GM23338 (cell line): ENCODE measurements at regions not wholly inside any gene's neighbourhood (a gene's known extent, or its start where the extent isn't known, plus 50 kb on each side); places are given as distances from the start of the nearest gene placed in this dataset.

Source experiments
- ATAC-seq: fragments of 200-7000 bp; cut with Tn5 transposase; 3 replicates; pipeline ENCODE4 v1.9.1; 2020
- DNase-seq: peaks from one replicate; pipeline ENCODE4 v3.0.0-alpha.2; 2015; ENCODE audit warnings: low spot score
- H2AFZ ChIP-seq: fragments of 200-600 bp; sonication (generic); 2 replicates; pipeline ENCODE4 v1.8.0; 2016; ENCODE audit warnings: antibody characterized with exemption, mild to moderate bottlenecking, moderate library complexity
- H3F3A ChIP-seq: fragments of 200-600 bp; sonication (generic); replicated peaks from 2 replicates; pipeline ENCODE4 v1.8.0; 2017; ENCODE audit warnings: antibody characterized with exemption, mixed run types, low read depth
- H3K27ac ChIP-seq: fragments of 200-600 bp; sonication (generic); 2 replicates; pipeline ENCODE4 v1.6.1; 2016; ENCODE audit warnings: low read depth
- H3K27me3 ChIP-seq: fragments of 200-600 bp; sonication (generic); 2 replicates; pipeline ENCODE4 v1.8.0; 2016; ENCODE audit warnings: mild to moderate bottlenecking, mixed run types, moderate library complexity; ENCODE audit not compliant: insufficient read depth
- H3K36me3 ChIP-seq: fragments of 200-600 bp; sonication (generic); 2 replicates; pipeline ENCODE4 v1.8.0; 2016; ENCODE audit warnings: mild to moderate bottlenecking; ENCODE audit not compliant: insufficient read depth
- H3K4me1 ChIP-seq: fragments of 200-600 bp; sonication (generic); 2 replicates; pipeline ENCODE4 v1.8.0; 2016; ENCODE audit warnings: mild to moderate bottlenecking, moderate library complexity; ENCODE audit not compliant: insufficient read depth
- H3K4me2 ChIP-seq: fragments of 200-600 bp; sonication (generic); 2 replicates; pipeline ENCODE4 v1.7.1; 2017; ENCODE audit warnings: mixed run types
- H3K4me3 ChIP-seq: fragments of 200-600 bp; sonication (generic); 2 replicates; pipeline ENCODE4 v1.6.1; 2016; ENCODE audit warnings: mixed run types
- H3K79me2 ChIP-seq: fragments of 200-600 bp; sonication (generic); replicated peaks from 2 replicates; pipeline ENCODE4 v1.8.0; 2017; ENCODE audit warnings: mild to moderate bottlenecking; ENCODE audit not compliant: insufficient read depth
- H3K9me2 ChIP-seq: fragments of 200-600 bp; sonication (generic); 2 replicates; pipeline ENCODE4 v1.8.0; 2017; ENCODE audit not compliant: insufficient read depth
- H4K20me1 ChIP-seq: fragments of 200-600 bp; sonication (generic); replicated peaks from 2 replicates; pipeline ENCODE4 v1.8.0; 2017; ENCODE audit warnings: mild to moderate bottlenecking; ENCODE audit not compliant: insufficient read depth
- H3K27ac Mint-ChIP-seq: 2 replicates; pipeline ENCODE4 v1.8.0; 2020; ENCODE audit warnings: inconsistent platforms, mild to moderate bottlenecking, moderate library complexity, mixed read lengths
- H3K27me3 Mint-ChIP-seq: 3 replicates; pipeline ENCODE4 v1.8.0; 2022; ENCODE audit warnings: low read depth, mild to moderate bottlenecking, moderate library complexity, mixed read lengths, inconsistent platforms; ENCODE audit not compliant: insufficient read depth, poor library complexity
- H3K36me3 Mint-ChIP-seq: 3 replicates; pipeline ENCODE4 v1.8.0; 2021; ENCODE audit warnings: low read depth, mild to moderate bottlenecking, inconsistent platforms, moderate library complexity, mixed read lengths
- H3K4me1 Mint-ChIP-seq: 3 replicates; pipeline ENCODE4 v1.8.0; 2020; ENCODE audit warnings: mild to moderate bottlenecking, inconsistent platforms, mixed read lengths
- H3K4me3 Mint-ChIP-seq: 3 replicates; pipeline ENCODE4 v1.8.0; 2021; ENCODE audit warnings: moderate library complexity, mild to moderate bottlenecking, inconsistent platforms, mixed read lengths
- H3K9me3 Mint-ChIP-seq: 3 replicates; pipeline ENCODE4 v1.8.0; 2020; ENCODE audit warnings: moderate library complexity, mild to moderate bottlenecking, inconsistent platforms, mixed read lengths
- EZH2phosphoT487 ChIP-seq: fragments of 200-600 bp; sonication (generic); IDR thresholded peaks from one replicate; pipeline ENCODE4 v1.8.1; 2018; ENCODE audit warnings: antibody characterized with exemption; ENCODE audit not compliant: unreplicated experiment
- JUNB ChIP-seq: IDR thresholded peaks from one replicate; pipeline ENCODE4 v1.6.1; 2016; ENCODE audit warnings: antibody characterized with exemption; ENCODE audit not compliant: unreplicated experiment
- NANOG ChIP-seq: IDR thresholded peaks from 2 replicates; pipeline ENCODE4 v1.6.1; 2016; ENCODE audit warnings: antibody characterized with exemption, borderline replicate concordance
- ZNF331 ChIP-seq: fragments of 250-450 bp; sonication (Bioruptor Pico); IDR thresholded peaks from 2 replicates; pipeline ENCODE4 v1.5.0; 2020; ENCODE audit warnings: low read depth, mild to moderate bottlenecking, moderate library complexity
- TF ChIP-seq, protein P1 (sequence below): fragments of 250-450 bp; sonication (Bioruptor Pico); IDR thresholded peaks from 2 replicates; pipeline ENCODE4 v1.5.0; 2020; ENCODE audit warnings: mild to moderate bottlenecking, moderate library complexity
- TF ChIP-seq, protein P2 (sequence below): IDR thresholded peaks from 2 replicates; pipeline ENCODE4 v1.6.1; 2016; ENCODE audit warnings: antibody characterized with exemption
- TF ChIP-seq, protein P3 (sequence below), 2 experiments: fragments of 200-600 bp in 1 of 2; sonication (generic) in 1 of 2; conservative IDR thresholded peaks; 2 replicates each; pipeline versions ENCODE4 v1.5.1 to v1.6.1; 2016 to 2017; ENCODE audit warnings: antibody characterized with exemption in 2 of 2, low read depth in 2 of 2, mild to moderate bottlenecking in 2 of 2, moderate library complexity in 1 of 2
- TF ChIP-seq, protein P4 (sequence below): IDR thresholded peaks from one replicate; pipeline ENCODE4 v1.6.1; 2018; ENCODE audit warnings: antibody characterized with exemption; ENCODE audit not compliant: unreplicated experiment

- Mint-ChIP-seq H3K9me3 (peaks cover 7% of the 10 kb centered on the region; the same call in 1 of the 3 replicates), H3K27me3 (no peaks in the 10 kb centered on the region), H3K27ac (no peak overlapping the region), H3K36me3 (no peaks in the 10 kb centered on the region), H3K4me3 (no peak overlapping the region), H3K4me1 (no peaks in the 10 kb centered on the region)
- no peaks in the 10 kb centered on the region for H3K27me3 ChIP-seq
- DNase-seq (no peak), ATAC-seq (no peak)
- no peak overlapping the region for H3K4me3 ChIP-seq
- no peak overlapping the region for H3K27ac ChIP-seq
- TF ChIP-seq, protein P1, sequence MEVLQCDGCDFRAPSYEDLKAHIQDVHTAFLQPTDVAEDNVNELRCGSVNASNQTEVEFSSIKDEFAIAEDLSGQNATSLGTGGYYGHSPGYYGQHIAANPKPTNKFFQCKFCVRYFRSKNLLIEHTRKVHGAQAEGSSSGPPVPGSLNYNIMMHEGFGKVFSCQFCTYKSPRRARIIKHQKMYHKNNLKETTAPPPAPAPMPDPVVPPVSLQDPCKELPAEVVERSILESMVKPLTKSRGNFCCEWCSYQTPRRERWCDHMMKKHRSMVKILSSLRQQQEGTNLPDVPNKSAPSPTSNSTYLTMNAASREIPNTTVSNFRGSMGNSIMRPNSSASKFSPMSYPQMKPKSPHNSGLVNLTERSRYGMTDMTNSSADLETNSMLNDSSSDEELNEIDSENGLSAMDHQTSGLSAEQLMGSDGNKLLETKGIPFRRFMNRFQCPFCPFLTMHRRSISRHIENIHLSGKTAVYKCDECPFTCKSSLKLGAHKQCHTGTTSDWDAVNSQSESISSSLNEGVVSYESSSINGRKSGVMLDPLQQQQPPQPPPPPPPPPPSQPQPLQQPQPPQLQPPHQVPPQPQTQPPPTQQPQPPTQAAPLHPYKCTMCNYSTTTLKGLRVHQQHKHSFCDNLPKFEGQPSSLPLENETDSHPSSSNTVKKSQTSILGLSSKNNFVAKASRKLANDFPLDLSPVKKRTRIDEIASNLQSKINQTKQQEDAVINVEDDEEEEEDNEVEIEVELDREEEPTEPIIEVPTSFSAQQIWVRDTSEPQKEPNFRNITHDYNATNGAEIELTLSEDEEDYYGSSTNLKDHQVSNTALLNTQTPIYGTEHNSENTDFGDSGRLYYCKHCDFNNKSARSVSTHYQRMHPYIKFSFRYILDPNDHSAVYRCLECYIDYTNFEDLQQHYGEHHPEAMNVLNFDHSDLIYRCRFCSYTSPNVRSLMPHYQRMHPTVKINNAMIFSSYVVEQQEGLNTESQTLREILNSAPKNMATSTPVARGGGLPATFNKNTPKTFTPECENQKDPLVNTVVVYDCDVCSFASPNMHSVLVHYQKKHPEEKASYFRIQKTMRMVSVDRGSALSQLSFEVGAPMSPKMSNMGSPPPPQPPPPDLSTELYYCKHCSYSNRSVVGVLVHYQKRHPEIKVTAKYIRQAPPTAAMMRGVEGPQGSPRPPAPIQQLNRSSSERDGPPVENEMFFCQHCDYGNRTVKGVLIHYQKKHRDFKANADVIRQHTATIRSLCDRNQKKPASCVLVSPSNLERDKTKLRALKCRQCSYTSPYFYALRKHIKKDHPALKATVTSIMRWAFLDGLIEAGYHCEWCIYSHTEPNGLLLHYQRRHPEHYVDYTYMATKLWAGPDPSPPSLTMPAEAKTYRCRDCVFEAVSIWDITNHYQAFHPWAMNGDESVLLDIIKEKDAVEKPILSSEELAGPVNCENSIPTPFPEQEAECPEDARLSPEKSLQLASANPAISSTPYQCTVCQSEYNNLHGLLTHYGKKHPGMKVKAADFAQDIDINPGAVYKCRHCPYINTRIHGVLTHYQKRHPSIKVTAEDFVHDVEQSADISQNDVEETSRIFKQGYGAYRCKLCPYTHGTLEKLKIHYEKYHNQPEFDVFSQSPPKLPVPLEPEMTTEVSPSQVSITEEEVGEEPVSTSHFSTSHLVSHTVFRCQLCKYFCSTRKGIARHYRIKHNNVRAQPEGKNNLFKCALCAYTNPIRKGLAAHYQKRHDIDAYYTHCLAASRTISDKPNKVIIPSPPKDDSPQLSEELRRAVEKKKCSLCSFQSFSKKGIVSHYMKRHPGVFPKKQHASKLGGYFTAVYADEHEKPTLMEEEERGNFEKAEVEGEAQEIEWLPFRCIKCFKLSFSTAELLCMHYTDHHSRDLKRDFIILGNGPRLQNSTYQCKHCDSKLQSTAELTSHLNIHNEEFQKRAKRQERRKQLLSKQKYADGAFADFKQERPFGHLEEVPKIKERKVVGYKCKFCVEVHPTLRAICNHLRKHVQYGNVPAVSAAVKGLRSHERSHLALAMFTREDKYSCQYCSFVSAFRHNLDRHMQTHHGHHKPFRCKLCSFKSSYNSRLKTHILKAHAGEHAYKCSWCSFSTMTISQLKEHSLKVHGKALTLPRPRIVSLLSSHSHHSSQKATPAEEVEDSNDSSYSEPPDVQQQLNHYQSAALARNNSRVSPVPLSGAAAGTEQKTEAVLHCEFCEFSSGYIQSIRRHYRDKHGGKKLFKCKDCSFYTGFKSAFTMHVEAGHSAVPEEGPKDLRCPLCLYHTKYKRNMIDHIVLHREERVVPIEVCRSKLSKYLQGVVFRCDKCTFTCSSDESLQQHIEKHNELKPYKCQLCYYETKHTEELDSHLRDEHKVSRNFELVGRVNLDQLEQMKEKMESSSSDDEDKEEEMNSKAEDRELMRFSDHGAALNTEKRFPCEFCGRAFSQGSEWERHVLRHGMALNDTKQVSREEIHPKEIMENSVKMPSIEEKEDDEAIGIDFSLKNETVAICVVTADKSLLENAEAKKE, result no peak
- TF ChIP-seq NANOG (no peak), EZH2phosphoT487 (no peak), ZNF331 (no peak), JUNB (no peak)
- TF ChIP-seq, protein P2, sequence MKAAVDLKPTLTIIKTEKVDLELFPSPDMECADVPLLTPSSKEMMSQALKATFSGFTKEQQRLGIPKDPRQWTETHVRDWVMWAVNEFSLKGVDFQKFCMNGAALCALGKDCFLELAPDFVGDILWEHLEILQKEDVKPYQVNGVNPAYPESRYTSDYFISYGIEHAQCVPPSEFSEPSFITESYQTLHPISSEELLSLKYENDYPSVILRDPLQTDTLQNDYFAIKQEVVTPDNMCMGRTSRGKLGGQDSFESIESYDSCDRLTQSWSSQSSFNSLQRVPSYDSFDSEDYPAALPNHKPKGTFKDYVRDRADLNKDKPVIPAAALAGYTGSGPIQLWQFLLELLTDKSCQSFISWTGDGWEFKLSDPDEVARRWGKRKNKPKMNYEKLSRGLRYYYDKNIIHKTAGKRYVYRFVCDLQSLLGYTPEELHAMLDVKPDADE, result no peak
- TF ChIP-seq, protein P3, sequence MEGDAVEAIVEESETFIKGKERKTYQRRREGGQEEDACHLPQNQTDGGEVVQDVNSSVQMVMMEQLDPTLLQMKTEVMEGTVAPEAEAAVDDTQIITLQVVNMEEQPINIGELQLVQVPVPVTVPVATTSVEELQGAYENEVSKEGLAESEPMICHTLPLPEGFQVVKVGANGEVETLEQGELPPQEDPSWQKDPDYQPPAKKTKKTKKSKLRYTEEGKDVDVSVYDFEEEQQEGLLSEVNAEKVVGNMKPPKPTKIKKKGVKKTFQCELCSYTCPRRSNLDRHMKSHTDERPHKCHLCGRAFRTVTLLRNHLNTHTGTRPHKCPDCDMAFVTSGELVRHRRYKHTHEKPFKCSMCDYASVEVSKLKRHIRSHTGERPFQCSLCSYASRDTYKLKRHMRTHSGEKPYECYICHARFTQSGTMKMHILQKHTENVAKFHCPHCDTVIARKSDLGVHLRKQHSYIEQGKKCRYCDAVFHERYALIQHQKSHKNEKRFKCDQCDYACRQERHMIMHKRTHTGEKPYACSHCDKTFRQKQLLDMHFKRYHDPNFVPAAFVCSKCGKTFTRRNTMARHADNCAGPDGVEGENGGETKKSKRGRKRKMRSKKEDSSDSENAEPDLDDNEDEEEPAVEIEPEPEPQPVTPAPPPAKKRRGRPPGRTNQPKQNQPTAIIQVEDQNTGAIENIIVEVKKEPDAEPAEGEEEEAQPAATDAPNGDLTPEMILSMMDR (conservative IDR thresholded peaks at IDR 0.05; ENCODE audit: low read depth in 2 of 2), result no peak
- TF ChIP-seq, protein P4, sequence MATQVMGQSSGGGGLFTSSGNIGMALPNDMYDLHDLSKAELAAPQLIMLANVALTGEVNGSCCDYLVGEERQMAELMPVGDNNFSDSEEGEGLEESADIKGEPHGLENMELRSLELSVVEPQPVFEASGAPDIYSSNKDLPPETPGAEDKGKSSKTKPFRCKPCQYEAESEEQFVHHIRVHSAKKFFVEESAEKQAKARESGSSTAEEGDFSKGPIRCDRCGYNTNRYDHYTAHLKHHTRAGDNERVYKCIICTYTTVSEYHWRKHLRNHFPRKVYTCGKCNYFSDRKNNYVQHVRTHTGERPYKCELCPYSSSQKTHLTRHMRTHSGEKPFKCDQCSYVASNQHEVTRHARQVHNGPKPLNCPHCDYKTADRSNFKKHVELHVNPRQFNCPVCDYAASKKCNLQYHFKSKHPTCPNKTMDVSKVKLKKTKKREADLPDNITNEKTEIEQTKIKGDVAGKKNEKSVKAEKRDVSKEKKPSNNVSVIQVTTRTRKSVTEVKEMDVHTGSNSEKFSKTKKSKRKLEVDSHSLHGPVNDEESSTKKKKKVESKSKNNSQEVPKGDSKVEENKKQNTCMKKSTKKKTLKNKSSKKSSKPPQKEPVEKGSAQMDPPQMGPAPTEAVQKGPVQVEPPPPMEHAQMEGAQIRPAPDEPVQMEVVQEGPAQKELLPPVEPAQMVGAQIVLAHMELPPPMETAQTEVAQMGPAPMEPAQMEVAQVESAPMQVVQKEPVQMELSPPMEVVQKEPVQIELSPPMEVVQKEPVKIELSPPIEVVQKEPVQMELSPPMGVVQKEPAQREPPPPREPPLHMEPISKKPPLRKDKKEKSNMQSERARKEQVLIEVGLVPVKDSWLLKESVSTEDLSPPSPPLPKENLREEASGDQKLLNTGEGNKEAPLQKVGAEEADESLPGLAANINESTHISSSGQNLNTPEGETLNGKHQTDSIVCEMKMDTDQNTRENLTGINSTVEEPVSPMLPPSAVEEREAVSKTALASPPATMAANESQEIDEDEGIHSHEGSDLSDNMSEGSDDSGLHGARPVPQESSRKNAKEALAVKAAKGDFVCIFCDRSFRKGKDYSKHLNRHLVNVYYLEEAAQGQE, result no peak
- H3F3A ChIP-seq, result no peaks in the 10 kb centered on the region
- no peaks in the 10 kb centered on the region for H4K20me1 ChIP-seq
- H3K79me2 ChIP-seq, result no peaks in the 10 kb centered on the region
- no peaks in the 10 kb centered on the region for H3K36me3 ChIP-seq
- H2AFZ ChIP-seq, result no peak overlapping the region
- H3K4me1 ChIP-seq, result no peaks in the 10 kb centered on the region
- no peak overlapping the region for H3K4me2 ChIP-seq
- H3K9me2 ChIP-seq, result peaks cover 3% of the 10 kb centered on the region
Measured at GRCh38 chr16:80038566-80038965, 438.0 kb upstream of the MAF start.
